IMR-90 (cell line): ENCODE measurements at regions not wholly inside any gene's neighbourhood (a gene's known extent, or its start where the extent isn't known, plus 50 kb on each side); places are given as distances from the start of the nearest gene placed in this dataset.

ENCODE experiments used
- ATAC-seq: fragments of 200-7000 bp; cut with Tn5 transposase; 2 replicates; pipeline ENCODE4 v1.9.1; 2020; ENCODE audit warnings: low read depth, mild to moderate bottlenecking, moderate library complexity
- BruUV-seq: library from RNA; stranded (reverse); fragments of 400-500 nt; replicated peaks from 2 replicates; lab custom pipeline; 2021; lab: Mats Ljungman, UMichigan
- CTCF ChIA-PET: fragments of 300-600 bp; formaldehyde crosslinking; extraction: SDS; loops from one replicate; lab custom pipeline; 2021; ENCODE audit warnings: antibody characterized with exemption; lab: Yijun Ruan, JAX
- POLR2A ChIA-PET: fragments of 300-600 bp; sonication (Branson Sonifier 250); formaldehyde crosslinking; loops from one replicate; lab custom pipeline; 2022; ENCODE audit warnings: antibody characterized with exemption; ENCODE audit not compliant: unreplicated experiment; lab: Charles Lee
- DNase-seq: peaks from one replicate; pipeline ENCODE4 v3.0.0; 2013
- H2AFZ ChIP-seq: replicated peaks from 2 replicates; pipeline ENCODE3; 2013; ENCODE audit warnings: low read length, mild to moderate bottlenecking; ENCODE audit not compliant: poor library complexity
- H2AK5ac ChIP-seq: 2 replicates; pipeline ENCODE4 v1.6.1; 2013; ENCODE audit warnings: low read depth, low read length, inconsistent platforms
- H2AK9ac ChIP-seq: replicated peaks from 2 replicates; pipeline ENCODE3; 2013; ENCODE audit warnings: mild to moderate bottlenecking, low read depth, low read length, moderate library complexity; ENCODE audit not compliant: poor library complexity
- H2BK120ac ChIP-seq: 2 replicates; pipeline ENCODE4 v1.6.1; 2013; ENCODE audit warnings: low read depth, low read length, inconsistent platforms
- H2BK15ac ChIP-seq: 3 replicates; pipeline ENCODE4 v1.6.1; 2013; ENCODE audit warnings: low read depth, low read length, inconsistent platforms
- H2BK20ac ChIP-seq: 2 replicates; pipeline ENCODE4 v1.6.1; 2013; ENCODE audit warnings: low read depth, mild to moderate bottlenecking, inconsistent platforms, low read length, moderate library complexity
- H2BK5ac ChIP-seq: 2 replicates; pipeline ENCODE4 v1.6.1; 2013; ENCODE audit warnings: mild to moderate bottlenecking, low read depth, low read length, inconsistent platforms; ENCODE audit not compliant: poor library complexity, severe bottlenecking
- H3K14ac ChIP-seq: replicated peaks from 2 replicates; pipeline ENCODE4 v1.6.1; 2013; ENCODE audit warnings: low read depth, low read length, inconsistent platforms
- H3K18ac ChIP-seq: 2 replicates; pipeline ENCODE4 v1.6.1; 2013; ENCODE audit warnings: low read depth, low read length, control low read depth
- H3K23ac ChIP-seq: 2 replicates; pipeline ENCODE4 v1.6.1; 2013; ENCODE audit warnings: low read depth, low read length, inconsistent platforms
- H3K27ac ChIP-seq: 2 replicates; pipeline ENCODE4 v1.5.1; 2013; ENCODE audit warnings: mild to moderate bottlenecking, control low read depth, low read length; ENCODE audit not compliant: insufficient read depth
- H3K27me3 ChIP-seq: 2 replicates; pipeline ENCODE4 v1.6.1; 2013; ENCODE audit warnings: low read length; ENCODE audit not compliant: control insufficient read depth, insufficient read depth
- H3K36me3 ChIP-seq: 2 replicates; pipeline ENCODE4 v1.6.1; 2013; ENCODE audit warnings: low read length, mixed read lengths; ENCODE audit not compliant: control insufficient read depth, insufficient read depth
- H3K4ac ChIP-seq: 2 replicates; pipeline ENCODE4 v1.6.1; 2013; ENCODE audit warnings: low read depth, low read length, inconsistent platforms
- H3K4me1 ChIP-seq: 2 replicates; pipeline ENCODE4 v1.6.1; 2013; ENCODE audit warnings: low read length, mixed read lengths; ENCODE audit not compliant: control insufficient read depth, insufficient read depth
- H3K4me2 ChIP-seq: 2 replicates; pipeline ENCODE4 v1.6.1; 2013; ENCODE audit warnings: low read depth, mild to moderate bottlenecking, control low read depth, low read length, moderate library complexity
- H3K4me3 ChIP-seq: 2 replicates; pipeline ENCODE4 v1.5.1; 2013; ENCODE audit warnings: low read depth, mild to moderate bottlenecking, control low read depth, low read length, moderate library complexity; ENCODE audit not compliant: insufficient read depth
- H3K56ac ChIP-seq: 2 replicates; pipeline ENCODE4 v1.6.1; 2013; ENCODE audit warnings: low read length, inconsistent platforms; ENCODE audit not compliant: insufficient read depth; ENCODE audit errors: extremely low read depth
- H3K79me1 ChIP-seq, 2 experiments: 2 replicates each; pipeline ENCODE4 v1.6.1; 2013; ENCODE audit warnings: low read length in 2 of 2, inconsistent platforms in 1 of 2, low read depth in 1 of 2
- H3K9ac ChIP-seq: 2 replicates; pipeline ENCODE4 v1.6.1; 2013; ENCODE audit warnings: low read depth, low read length, control low read depth
- H3K9me1 ChIP-seq: 2 replicates; pipeline ENCODE4 v1.6.1; 2013; ENCODE audit warnings: low read length, inconsistent platforms; ENCODE audit not compliant: insufficient read depth
- H3K9me3 ChIP-seq: 2 replicates; pipeline ENCODE4 v1.6.1; 2013; ENCODE audit warnings: low read length; ENCODE audit not compliant: control insufficient read depth, insufficient read depth
- H4K20me1 ChIP-seq: 2 replicates; pipeline ENCODE4 v1.6.1; 2013; ENCODE audit warnings: low read length, inconsistent platforms; ENCODE audit not compliant: insufficient read depth
- H4K5ac ChIP-seq: 2 replicates; pipeline ENCODE4 v1.6.1; 2013; ENCODE audit warnings: mild to moderate bottlenecking, low read depth, low read length, control low read depth
- H4K8ac ChIP-seq, 2 experiments: 2 replicates each; pipeline ENCODE4 v1.6.1; 2013; ENCODE audit warnings: low read depth in 2 of 2, low read length in 2 of 2, control low read depth in 1 of 2, inconsistent platforms in 1 of 2
- H4K91ac ChIP-seq: 2 replicates; pipeline ENCODE4 v1.6.1; 2013; ENCODE audit warnings: low read depth, low read length, inconsistent platforms; ENCODE audit not compliant: insufficient read depth
- RCOR1 ChIP-seq: IDR thresholded peaks from 2 replicates; pipeline ENCODE4 v1.6.1; 2012; ENCODE audit warnings: mild to moderate bottlenecking, low read length, improper control_type of control experiment; ENCODE audit not compliant: insufficient replicate concordance
- RFX5 ChIP-seq: IDR thresholded peaks from 2 replicates; pipeline ENCODE4 v1.8.0; 2012; ENCODE audit warnings: low read depth, mild to moderate bottlenecking, low read length, moderate library complexity
- WGBS, 2 experiments: methylation state at CpG; one replicate each; pipeline versions ENCODE4 v1.1.5 to v1.1.7; 2013; ENCODE audit warnings: missing lambda C conversion rate in 2 of 2; ENCODE audit not compliant: insufficient read length in 1 of 2; ENCODE audit errors: extremely low coverage in 2 of 2; 5-methylcytosine and 5-hydroxymethylcytosine counted together
- dilution Hi-C: fragments of 300-500 bp; cut with HindIII; formaldehyde crosslinking; loops from one replicate; pipeline ENCODE4 v1.14.3; 2018; ENCODE audit warnings: low sequenced_read_pairs; ENCODE audit not compliant: unreplicated experiment
- in situ Hi-C: fragments of 300-500 bp; cut with MboI; formaldehyde crosslinking; loops from 3 replicates; pipeline ENCODE4 v1.14.3; 2019; ENCODE audit warnings: low sequenced_read_pairs, inconsistent platforms, mixed read lengths
- intact Hi-C: fragments of 100-400 bp; cut with micrococcal nuclease; formaldehyde crosslinking; loops from 2 replicates; pipeline ENCODE4 v1.10.0; 2022
- TF ChIP-seq, protein P1 (sequence below): fragments of 150-350 bp; IDR thresholded peaks from 2 replicates; pipeline ENCODE4 v1.6.1; 2017; ENCODE audit warnings: mild to moderate bottlenecking, antibody characterized with exemption, low read length, low read depth

DNA sequence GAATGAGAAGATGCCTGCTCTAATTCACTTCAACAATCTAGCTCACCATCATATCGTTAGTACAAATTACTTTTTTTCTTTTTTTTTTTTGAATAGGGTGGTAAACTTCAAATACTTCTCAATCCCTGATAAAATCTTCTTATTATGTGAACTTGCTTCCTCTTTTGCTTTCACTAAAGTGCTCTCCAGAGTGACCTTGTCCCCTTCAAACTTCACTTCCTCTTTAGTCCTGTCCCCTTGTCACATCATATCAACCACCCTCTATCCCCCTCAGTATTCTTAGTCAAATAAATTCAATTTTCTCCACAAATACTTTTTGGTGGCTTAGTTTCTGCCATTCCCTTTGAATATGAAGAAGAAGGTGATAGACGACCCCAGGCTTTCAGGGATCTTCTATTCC lies 124.9 kb upstream of the PLXNA2 start:
- DNase-seq (no peak), ATAC-seq (no peak)
- Histone ChIP-seq H2BK20ac (no peak overlapping the region), H3K4me3 (no peak overlapping the region), H3K36me3 (no peaks in the 10 kb centered on the region), H3K18ac (no peak overlapping the region), H3K4ac (no peak overlapping the region), H3K27ac (no peak overlapping the region), H2BK5ac (no peak overlapping the region), H4K8ac (no peak overlapping the region), H2AK9ac (no peak overlapping the region), H2AFZ (no peak overlapping the region), H3K9me3 (no peaks in the 10 kb centered on the region; the same call in 1 of the 2 replicates), H3K56ac (no peak overlapping the region), H3K9me1 (no peaks in the 10 kb centered on the region), H3K23ac (no peak overlapping the region), H2BK15ac (no peak overlapping the region), H3K4me1 (no peaks in the 10 kb centered on the region), H3K4me2 (no peak overlapping the region), H3K14ac (no peak overlapping the region), H3K27me3 (no peaks in the 10 kb centered on the region), H3K9ac (no peak overlapping the region), H4K5ac (no peak overlapping the region), H2BK120ac (no peak overlapping the region), H4K91ac (no peak overlapping the region), H4K20me1 (no peaks in the 10 kb centered on the region), H2AK5ac (no peak overlapping the region), H3K79me1 (no peaks in the 10 kb centered on the region)
- no TSS peak for BruUV-seq
- ChIA-PET POLR2A (no interaction called here), CTCF (no interaction called here)
- in situ Hi-C loops (no loop called here), dilution Hi-C loops (no loop called here), intact Hi-C loops (no loop called here)
- WGBS, 2 experiments = no CpG with 5 or more reads among the region's 2 CpGs
- TF ChIP-seq RCOR1 = no peak
- TF ChIP-seq, protein P1, sequence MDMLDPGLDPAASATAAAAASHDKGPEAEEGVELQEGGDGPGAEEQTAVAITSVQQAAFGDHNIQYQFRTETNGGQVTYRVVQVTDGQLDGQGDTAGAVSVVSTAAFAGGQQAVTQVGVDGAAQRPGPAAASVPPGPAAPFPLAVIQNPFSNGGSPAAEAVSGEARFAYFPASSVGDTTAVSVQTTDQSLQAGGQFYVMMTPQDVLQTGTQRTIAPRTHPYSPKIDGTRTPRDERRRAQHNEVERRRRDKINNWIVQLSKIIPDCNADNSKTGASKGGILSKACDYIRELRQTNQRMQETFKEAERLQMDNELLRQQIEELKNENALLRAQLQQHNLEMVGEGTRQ = no peak
- no peak for TF ChIP-seq RFX5
